Hindlimb muscle (tissue), 1 donor: ENCODE measurements at regions not wholly inside any gene's neighbourhood (a gene's known extent, or its start where the extent isn't known, plus 50 kb on each side); places are given as distances from the start of the nearest gene placed in this dataset.
A peak's percentile ranks its signal among the peaks of the same experiment; 100 is the strongest.

Source experiments
- DNase-seq: peaks from one replicate; pipeline ENCODE4 v3.0.0-alpha.2; 2013

GRCh38 chr9:118962426-118962825 is 406.8 kb downstream of the BRINP1 start:
- DNase-seq: no peak

GRCh38 chr9:118963674-118964073 is 405.6 kb downstream of the BRINP1 start:
- DNase-seq: no peak

- no peak for DNase-seq
Observed at GRCh38 chr9:118967901-118968300, 401.3 kb downstream of the BRINP1 start.

- no peak for DNase-seq
Observed at GRCh38 chr9:118975736-118976135, 393.5 kb downstream of the BRINP1 start.

- no peak for DNase-seq
Observed at GRCh38 chr9:118976160-118976559, 393.1 kb downstream of the BRINP1 start.

- DNase-seq: no peak
Observed at GRCh38 chr9:118984607-118985006, 384.6 kb downstream of the BRINP1 start.

- DNase-seq: peak; percentile 51
Observed at GRCh38 chr9:118985851-118986250, 383.4 kb downstream of the BRINP1 start.

GRCh38 chr9:118987167-118987566 is 382.1 kb downstream of the BRINP1 start:
- no peak for DNase-seq

- no peak for DNase-seq
Observed at GRCh38 chr9:118990949-118991348, 378.3 kb downstream of the BRINP1 start.

GRCh38 chr9:118991366-118992285 is 377.6 kb downstream of the BRINP1 start:
- no peak for DNase-seq

GRCh38 chr9:118992813-118993794 is 376.1 kb downstream of the BRINP1 start:
- DNase-seq: no peak

GRCh38 chr9:118993965-118994364 is 375.3 kb downstream of the BRINP1 start:
- no peak for DNase-seq

- DNase-seq: no peak
Observed at GRCh38 chr9:119002491-119002890, 366.7 kb downstream of the BRINP1 start.

GRCh38 chr9:119003201-119003611 is 366.0 kb downstream of the BRINP1 start:
- peak; percentile 15 for DNase-seq

GRCh38 chr9:119003882-119004617 is 365.2 kb downstream of the BRINP1 start:
- DNase-seq: no peak

- no peak for DNase-seq
Observed at GRCh38 chr9:119004618-119004990, 364.6 kb downstream of the BRINP1 start.

- DNase-seq: no peak
Observed at GRCh38 chr9:119005162-119005561, 364.1 kb downstream of the BRINP1 start.

GRCh38 chr9:119009249-119009648 is 360.0 kb downstream of the BRINP1 start:
- DNase-seq: no peak

GRCh38 chr9:119020284-119020683 is 349.0 kb downstream of the BRINP1 start:
- no peak for DNase-seq

- DNase-seq: no peak
Observed at GRCh38 chr9:119020730-119021333, 348.4 kb downstream of the BRINP1 start.

GRCh38 chr9:119026120-119026519 is 343.1 kb downstream of the BRINP1 start:
- no peak for DNase-seq
